Panc1 (cell line): ENCODE measurements at regions not wholly inside any gene's neighbourhood (a gene's known extent, or its start where the extent isn't known, plus 50 kb on each side); places are given as distances from the start of the nearest gene placed in this dataset.

Experiments used
- ATAC-seq: fragments of 200-7000 bp; cut with Tn5 transposase; 2 replicates; pipeline ENCODE4 v1.9.1; 2020; ENCODE audit warnings: mild to moderate bottlenecking, moderate library complexity
- BruUV-seq: library from RNA; stranded (reverse); fragments of 400-500 nt; replicated peaks from 2 replicates; lab custom pipeline; 2021; lab: Mats Ljungman, UMichigan
- CTCF ChIA-PET: fragments of 300-600 bp; sonication (Branson Sonifier 250); formaldehyde crosslinking; loops from one replicate; lab custom pipeline; 2022; ENCODE audit warnings: antibody characterized with exemption; lab: Charles Lee
- POLR2A ChIA-PET: fragments of 300-600 bp; sonication (Branson Sonifier 250); formaldehyde crosslinking; loops from one replicate; lab custom pipeline; 2022; ENCODE audit warnings: antibody characterized with exemption; lab: Charles Lee
- DNase-seq: peaks from one replicate; pipeline ENCODE4 v3.0.0-alpha.2; 2010; ENCODE audit warnings: low read depth, low spot score
- H3K27ac ChIP-seq: 2 replicates; pipeline ENCODE4 v1.5.1; 2011; ENCODE audit warnings: mild to moderate bottlenecking, low read length, inconsistent platforms
- H3K27me3 ChIP-seq: fragments of 200-500 bp; sonication (Bioruptor generic); 2 replicates; pipeline ENCODE4 v1.6.0; 2014; ENCODE audit warnings: low read length, inconsistent platforms; ENCODE audit not compliant: control insufficient read depth, insufficient read depth
- H3K36me3 ChIP-seq: fragments of 200-500 bp; sonication (Bioruptor generic); 2 replicates; pipeline ENCODE4 v1.5.1; 2014; ENCODE audit warnings: inconsistent platforms, mild to moderate bottlenecking, low read length, moderate library complexity; ENCODE audit not compliant: control insufficient read depth, insufficient read depth
- H3K4me1 ChIP-seq: 2 replicates; pipeline ENCODE4 v1.5.1; 2011; ENCODE audit warnings: inconsistent platforms, mild to moderate bottlenecking, low read length, moderate library complexity; ENCODE audit not compliant: control insufficient read depth, insufficient read depth
- H3K4me3 ChIP-seq, 2 experiments: 2 replicates each; pipeline ENCODE4 v1.5.1; 2011 to 2012; ENCODE audit warnings: low read depth in 2 of 2, low read length in 2 of 2, mild to moderate bottlenecking in 2 of 2, inconsistent platforms in 1 of 2, moderate library complexity in 1 of 2
- H3K9me3 ChIP-seq: fragments of 200-500 bp; sonication (Bioruptor generic); 2 replicates; pipeline ENCODE4 v1.5.1; 2014; ENCODE audit warnings: low read depth, mild to moderate bottlenecking, inconsistent platforms, low read length, moderate library complexity; ENCODE audit not compliant: control insufficient read depth, insufficient read depth
- CTCF ChIP-seq: fragments of 450-650 bp; IDR thresholded peaks from 2 replicates; pipeline ENCODE4 v1.5.1; 2017; ENCODE audit warnings: mild to moderate bottlenecking
- POLR2AphosphoS5 ChIP-seq: IDR thresholded peaks from 2 replicates; pipeline ENCODE4 v1.6.1; 2012; ENCODE audit warnings: mild to moderate bottlenecking, low read depth, low read length, moderate library complexity
- REST ChIP-seq, 2 experiments: IDR thresholded peaks; 2 replicates each; pipeline ENCODE4 v1.6.1; 2011 to 2012; ENCODE audit warnings: low read depth in 2 of 2, control low read depth in 1 of 2, low read length in 1 of 2, mild to moderate bottlenecking in 1 of 2, moderate library complexity in 1 of 2; ENCODE audit not compliant: insufficient read depth in 1 of 2
- SIN3A ChIP-seq: IDR thresholded peaks from 2 replicates; pipeline ENCODE4 v1.6.1; 2012; ENCODE audit warnings: low read depth, mild to moderate bottlenecking, low read length, moderate library complexity, borderline replicate concordance; ENCODE audit not compliant: insufficient read depth
- TCF7L2 ChIP-seq: IDR thresholded peaks from 2 replicates; pipeline ENCODE4 v1.6.1; 2011; ENCODE audit warnings: mild to moderate bottlenecking, low read depth, low read length, inconsistent platforms
- in situ Hi-C: cut with HindIII; loops from 2 replicates; pipeline ENCODE4 v1.10.0; 2016; ENCODE audit warnings: low sequenced_read_pairs, low pct_unique_long_range_greater_than_20kb
- intact Hi-C: fragments of 100-400 bp; cut with micrococcal nuclease; formaldehyde crosslinking; loops from one replicate; pipeline ENCODE4 v1.10.0; 2022; ENCODE audit not compliant: unreplicated experiment

- H3K4me3 ChIP-seq: no peak overlapping the region
- ATAC-seq: no peak
- DNase-seq: no peak
- CTCF ChIA-PET: no interaction called here
- no TSS peak for BruUV-seq
- H3K36me3 ChIP-seq: no peaks in the 10 kb centered on the region
- no peak overlapping the region for H3K27ac ChIP-seq
- intact Hi-C loops: no loop called here
- no peaks in the 10 kb centered on the region for H3K27me3 ChIP-seq
- H3K4me1 ChIP-seq: no peaks in the 10 kb centered on the region
- no peaks in the 10 kb centered on the region for H3K9me3 ChIP-seq
- in situ Hi-C loops: no loop called here
- TF ChIP-seq CTCF: no peak
- TF ChIP-seq SIN3A: no peak
- no peak for TF ChIP-seq POLR2AphosphoS5
- no peak for TF ChIP-seq TCF7L2
- TF ChIP-seq REST (IDR thresholded peaks at IDR 0.05; ENCODE audit: insufficient read depth in 1 of 2, low read depth in 2 of 2, low read length in 1 of 2): no peak
- POLR2A ChIA-PET: interaction anchor here (0.6 kb wide), 1 partner anchor 10 kb away, joined by 6 read pairs; no protein-coding TSS in a partner anchor
These were observed 376.4 kb upstream of the GBE1 start for GRCh38 chr3:82137861-82138260.

- no peaks in the 10 kb centered on the region for H3K4me1 ChIP-seq
- H3K27ac ChIP-seq: no peak overlapping the region
- DNase-seq (no peak), ATAC-seq (no peak)
- CTCF ChIA-PET: no interaction called here
- POLR2A ChIA-PET: interaction anchor here (0.6 kb wide), 1 partner anchor 11 kb away, joined by 6 read pairs; no protein-coding TSS in a partner anchor
- intact Hi-C loops: no loop called here
- H3K27me3 ChIP-seq: no peaks in the 10 kb centered on the region
- no peaks in the 10 kb centered on the region for H3K9me3 ChIP-seq
- no TSS peak for BruUV-seq
- in situ Hi-C loops: no loop called here
- TF ChIP-seq REST (IDR thresholded peaks at IDR 0.05; ENCODE audit: insufficient read depth in 1 of 2, low read depth in 2 of 2, low read length in 1 of 2) (no peak), CTCF (no peak), SIN3A (no peak), POLR2AphosphoS5 (no peak)
- no peak overlapping the region for H3K4me3 ChIP-seq
- H3K36me3 ChIP-seq: no peaks in the 10 kb centered on the region
These were observed 375.6 kb upstream of the GBE1 start for GRCh38 chr3:82137050-82137449.
